NCI-H526 (cell line): ENCODE measurements at regions not wholly inside any gene's neighbourhood (a gene's known extent, or its start where the extent isn't known, plus 50 kb on each side); places are given as distances from the start of the nearest gene placed in this dataset.

Experiments used
- DNase-seq, 2 experiments: peaks; one replicate each; lab custom pipeline; 2025; lab: John Stamatoyannopoulos, UW

- DNase-seq, result peak in 1 of 2 experiments; percentile 1
Observed at GRCh38 chr18:40447820-40448219, 1507.2 kb upstream of the PIK3C3 start.

GRCh38 chr18:40440088-40440487 lies 1514.9 kb upstream of the PIK3C3 start:
- no peak for DNase-seq

DNA sequence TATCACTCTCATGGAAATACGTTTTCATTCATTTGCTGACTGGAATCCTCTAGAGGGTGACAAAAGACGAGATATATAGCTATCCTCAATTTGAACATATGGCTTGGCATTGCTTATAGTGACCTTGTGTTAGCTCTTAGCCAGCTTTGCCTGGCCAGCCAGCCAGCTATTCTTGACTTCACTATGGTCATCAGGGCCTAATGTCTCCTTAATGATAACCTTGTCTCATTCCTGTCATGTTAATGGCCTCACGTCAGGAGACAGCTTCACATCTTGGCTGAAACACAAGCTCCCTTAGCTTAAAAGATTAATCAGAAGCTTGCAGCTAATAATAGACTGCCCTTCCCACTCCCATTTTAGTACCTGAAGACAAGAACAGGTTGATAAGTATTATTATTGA lies 1517.5 kb upstream of the PIK3C3 start:
- DNase-seq, result no peak

DNA sequence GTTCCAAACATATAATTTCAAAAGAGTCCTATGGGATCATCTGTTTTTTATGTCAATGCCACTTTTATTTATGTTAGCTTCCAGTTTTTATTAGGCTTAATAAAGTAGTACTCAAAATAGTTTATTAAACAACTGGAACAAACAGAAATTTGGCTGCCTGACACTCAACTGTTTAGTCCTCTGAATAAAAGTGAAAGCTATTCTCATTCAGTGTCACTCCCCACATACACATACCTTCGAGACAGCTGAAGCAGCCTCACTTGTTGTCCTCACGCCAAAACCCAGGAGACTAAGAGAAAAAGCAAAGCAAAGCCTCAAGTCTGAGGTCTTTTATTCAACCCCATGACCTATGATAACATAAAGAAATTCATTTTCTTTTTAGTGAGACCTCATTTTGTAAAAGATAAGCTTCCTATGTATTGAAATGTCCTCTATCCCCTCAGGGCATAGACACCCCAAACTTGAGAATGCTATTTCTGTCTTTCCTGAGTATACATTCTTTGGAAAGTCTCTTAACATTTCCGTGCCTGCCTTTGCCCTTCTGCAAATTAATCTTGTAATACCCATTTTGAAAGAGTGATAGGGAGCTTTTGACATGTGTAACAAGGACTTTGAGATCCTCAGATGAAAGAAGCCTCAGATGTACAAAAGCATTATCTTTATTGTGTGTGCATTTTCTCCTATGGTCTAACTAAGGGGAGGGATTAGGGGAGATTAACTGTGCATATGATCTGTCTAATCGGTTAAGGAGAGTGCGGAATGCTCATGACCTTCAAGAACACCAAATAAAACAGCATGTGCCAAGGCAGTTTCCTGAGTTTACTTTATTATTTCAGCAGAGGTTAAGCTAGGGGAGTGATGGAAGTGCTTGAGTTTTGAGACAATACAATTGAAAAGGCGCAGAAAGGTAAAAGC lies 1523.7 kb upstream of the PIK3C3 start:
- DNase-seq, result no peak

GRCh38 chr18:40423291-40423690 lies 1531.7 kb upstream of the PIK3C3 start:
- no peak for DNase-seq

GRCh38 chr18:40420675-40421074 lies 1534.4 kb upstream of the PIK3C3 start:
- no peak for DNase-seq

GRCh38 chr18:40417501-40417900 lies 1537.5 kb upstream of the PIK3C3 start:
- DNase-seq, result no peak

GRCh38 chr18:40415821-40416220 lies 1539.2 kb upstream of the PIK3C3 start:
- DNase-seq, result no peak

GRCh38 chr18:40415176-40415791 lies 1539.8 kb upstream of the PIK3C3 start:
- no peak for DNase-seq

- DNase-seq, result no peak
Observed at GRCh38 chr18:40414155-40414754, 1540.8 kb upstream of the PIK3C3 start.

DNA sequence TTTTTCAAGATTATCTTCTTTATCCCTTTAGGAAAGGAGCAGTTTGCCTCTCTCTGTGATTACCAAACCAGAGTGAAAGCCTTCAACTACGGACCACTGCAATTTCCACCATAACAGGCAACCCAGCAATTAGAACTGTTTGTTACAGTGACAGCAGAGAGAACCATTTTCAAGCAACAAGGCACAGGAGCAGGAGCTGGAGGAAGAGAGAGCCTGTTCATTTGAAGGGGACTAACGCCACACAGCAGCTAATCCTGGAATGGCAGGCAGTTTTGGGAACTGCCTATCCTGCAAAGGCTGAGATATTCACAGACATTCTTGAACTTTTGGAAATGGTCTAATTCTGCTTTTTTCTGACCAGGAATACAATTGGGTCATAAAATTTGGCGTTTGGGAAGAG lies 1541.9 kb upstream of the PIK3C3 start:
- peak in 1 of 2 experiments; percentile 17 for DNase-seq

GRCh38 chr18:40412410-40412809 lies 1542.6 kb upstream of the PIK3C3 start:
- DNase-seq, result no peak

DNA sequence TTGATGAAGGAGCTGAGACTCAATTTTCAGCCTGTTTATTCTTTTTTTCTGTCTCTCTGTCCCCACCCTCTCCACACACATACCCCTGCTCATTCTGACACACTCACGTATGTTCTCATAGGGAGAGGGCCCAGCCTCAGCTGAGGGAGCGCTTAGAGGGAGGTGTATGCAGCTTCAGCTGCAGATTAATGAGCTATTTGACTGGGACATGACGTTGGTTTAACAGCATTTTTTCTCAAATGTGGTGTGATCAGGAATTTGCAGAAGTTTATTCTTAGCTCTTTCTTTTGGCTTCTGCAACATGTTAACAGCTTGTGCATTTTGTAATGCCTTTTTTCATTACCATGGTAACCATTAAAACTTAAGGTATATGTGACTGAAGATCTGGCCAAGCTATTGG lies 1547.1 kb upstream of the PIK3C3 start:
- DNase-seq, result no peak

DNA sequence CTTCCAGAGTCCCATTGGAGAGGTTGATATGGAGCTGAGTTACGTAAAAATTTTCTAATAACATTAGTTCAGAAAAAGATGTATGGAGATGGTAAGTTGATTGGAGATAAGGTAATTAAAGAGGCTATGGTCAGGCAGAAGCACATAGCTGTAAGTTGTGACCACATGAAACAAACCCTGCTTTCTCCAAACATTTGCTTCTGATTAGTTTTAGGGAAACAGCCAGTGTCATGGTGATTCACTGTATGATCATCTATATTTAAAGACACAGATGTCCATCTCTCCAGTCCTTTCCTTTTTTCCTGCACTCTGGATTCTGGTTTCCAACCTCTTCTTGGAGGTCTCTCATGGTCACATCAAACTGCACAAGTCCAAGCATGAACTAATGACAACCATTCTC lies 1550.8 kb upstream of the PIK3C3 start:
- no peak for DNase-seq

- no peak for DNase-seq
Observed at GRCh38 chr18:40402052-40402451, 1553.0 kb upstream of the PIK3C3 start.

DNA sequence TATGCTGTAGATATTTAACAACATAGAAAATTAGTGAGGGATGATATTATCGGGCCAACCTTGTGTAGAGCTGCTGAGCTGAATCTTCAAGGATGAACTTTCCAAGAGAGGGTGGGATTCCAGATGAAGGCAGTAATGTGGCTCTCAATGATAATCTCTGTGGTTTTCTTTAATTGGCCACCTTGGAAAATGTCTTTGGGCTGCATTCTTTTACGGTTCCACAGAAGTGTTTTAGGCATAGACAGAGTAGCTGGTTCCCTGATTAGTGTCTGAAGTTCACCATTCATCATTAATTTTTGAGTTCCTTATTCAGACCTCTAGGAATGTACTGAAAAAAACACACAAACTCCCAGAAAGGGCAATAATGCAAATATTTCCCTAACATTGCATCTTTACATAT lies 1566.9 kb upstream of the PIK3C3 start:
- DNase-seq, result no peak

GRCh38 chr18:40387130-40387787 lies 1567.8 kb upstream of the PIK3C3 start:
- DNase-seq, result no peak

DNA sequence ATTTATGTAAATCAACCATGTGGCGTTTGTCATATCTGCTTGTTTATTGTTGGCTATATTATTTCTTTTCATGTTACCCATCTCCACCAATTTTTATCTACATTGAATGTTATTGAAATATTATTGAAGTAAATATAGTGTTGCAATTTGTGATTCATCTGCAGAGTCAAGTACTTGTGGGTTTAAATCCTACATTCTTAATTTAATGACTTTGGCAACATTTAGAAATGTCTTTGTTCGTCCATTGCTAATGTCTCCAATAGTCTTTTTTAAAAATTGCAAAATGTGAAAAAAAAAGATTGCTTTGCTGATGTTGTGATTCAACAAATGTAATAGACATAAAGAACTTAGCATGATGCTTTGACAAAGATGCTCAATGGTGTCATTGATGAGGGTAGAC lies 1572.8 kb upstream of the PIK3C3 start:
- DNase-seq, result no peak

GRCh38 chr18:40380686-40381439 lies 1574.2 kb upstream of the PIK3C3 start:
- no peak for DNase-seq

- DNase-seq, result no peak
Observed at GRCh38 chr18:40375837-40376236, 1579.2 kb upstream of the PIK3C3 start.

GRCh38 chr18:40371673-40372072 lies 1583.4 kb upstream of the PIK3C3 start:
- no peak for DNase-seq

DNA sequence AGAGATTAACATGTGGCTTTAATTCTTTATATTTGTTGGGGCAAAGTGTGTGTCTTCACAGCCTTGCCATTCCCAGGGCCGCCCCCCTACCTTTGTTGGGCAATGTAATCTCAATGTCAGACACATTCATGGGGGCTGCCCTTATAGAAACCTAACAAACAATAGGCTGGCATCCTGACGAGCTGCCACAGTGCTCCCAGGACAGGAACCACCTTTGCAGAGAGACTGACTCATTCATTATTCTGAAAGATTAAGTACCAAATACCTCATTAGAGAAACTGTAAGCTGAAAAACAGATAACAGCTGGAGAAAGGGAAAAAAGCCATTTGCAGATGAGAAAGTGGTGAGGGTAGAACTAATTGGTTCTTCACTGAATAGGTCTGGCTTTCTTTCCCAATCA lies 1587.5 kb upstream of the PIK3C3 start:
- no peak for DNase-seq
